Adrenal gland (tissue), 5 donors: ENCODE measurements at regions not wholly inside any gene's neighbourhood (a gene's known extent, or its start where the extent isn't known, plus 50 kb on each side); places are given as distances from the start of the nearest gene placed in this dataset.

ENCODE experiments used
- CTCF ChIP-seq, 6 experiments: fragments of 450-650 bp in 4 of 6; fragments of 200-600 bp in 2 of 6; sonication (generic) in 1 of 6; IDR thresholded peaks; 1 replicate in 5 of 6; 2 replicates in 1 of 6; pipeline versions ENCODE4 v1.5.1 to v1.8.0; 2016 to 2021; ENCODE audit warnings: antibody characterized with exemption in 6 of 6, mild to moderate bottlenecking in 2 of 6, moderate library complexity in 1 of 6
- POLR2A ChIP-seq, 2 donors: fragments of 450-650 bp; IDR thresholded peaks; one replicate each; pipeline ENCODE4 v1.6.1; 2017; ENCODE audit warnings: antibody characterized with exemption in 2 of 2, mild to moderate bottlenecking in 2 of 2, moderate library complexity in 1 of 2
- donor health status: DM: no; HTN: no; CAD: no.

DNA sequence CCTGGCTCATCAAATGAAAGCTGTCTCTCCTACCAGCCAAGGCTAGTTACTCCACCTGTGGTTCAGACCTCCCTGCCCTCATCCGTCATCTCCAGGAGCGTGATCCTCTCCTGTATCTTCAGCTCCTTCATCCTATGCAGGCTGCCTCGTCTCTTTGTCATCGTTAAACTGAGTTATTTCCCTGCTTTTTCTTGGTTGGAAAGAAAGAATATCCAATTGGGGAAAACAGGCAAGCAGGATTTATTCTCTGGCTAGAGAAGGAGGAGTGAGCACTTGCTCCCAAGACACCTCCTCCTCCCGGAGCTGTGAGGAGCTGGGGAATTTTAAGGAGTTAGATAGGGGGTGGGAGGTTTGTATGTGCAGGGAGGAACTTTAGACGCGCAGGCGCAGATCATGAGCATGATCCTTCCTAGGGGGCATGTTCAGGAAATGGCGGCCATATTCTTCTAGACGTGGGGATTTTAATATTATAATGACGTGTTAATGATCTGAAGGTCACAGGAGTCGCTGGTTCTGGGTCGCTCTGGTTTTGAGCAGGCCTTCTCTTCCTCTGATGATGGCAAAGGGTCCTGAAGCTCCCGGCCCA is 156.4 kb upstream of the KL start:
- TF ChIP-seq CTCF (IDR thresholded peaks at IDR 0.05) (no peak), POLR2A (IDR thresholded peaks at IDR 0.05) (no peak)
